BE2C (cell line): ENCODE measurements at regions not wholly inside any gene's neighbourhood (a gene's known extent, or its start where the extent isn't known, plus 50 kb on each side); places are given as distances from the start of the nearest gene placed in this dataset.
A peak's percentile ranks its signal among the peaks of the same experiment; 100 is the strongest.

Source experiments
- DNase-seq: peaks from one replicate; pipeline ENCODE4 v3.0.0-alpha.2; 2020
- H3K27me3 ChIP-seq: fragments of 250-450 bp; sonication (Bioruptor Pico); 2 replicates; pipeline ENCODE4 v1.5.1; 2020; ENCODE audit warnings: mild to moderate bottlenecking
- H3K36me3 ChIP-seq: fragments of 250-450 bp; sonication (Bioruptor Pico); 2 replicates; pipeline ENCODE4 v1.5.1; 2020; ENCODE audit warnings: mild to moderate bottlenecking
- H3K4me1 ChIP-seq: fragments of 250-450 bp; sonication (Bioruptor Pico); 2 replicates; pipeline ENCODE4 v1.5.1; 2020
- H3K4me3 ChIP-seq: 2 replicates; pipeline ENCODE4 v1.5.1; 2011; ENCODE audit warnings: low read depth, low read length
- H3K9me3 ChIP-seq: fragments of 250-450 bp; sonication (Bioruptor Pico); 2 replicates; pipeline ENCODE4 v1.5.1; 2020
- CTCF ChIP-seq: IDR thresholded peaks from 2 replicates; pipeline ENCODE4 v1.5.1; 2012; ENCODE audit warnings: mild to moderate bottlenecking, low read depth, low read length

GRCh38 chr1:38787041-38787440 is 72.5 kb downstream of the RRAGC start:
- no peaks in the 10 kb centered on the region for H3K27me3 ChIP-seq
- H3K36me3 ChIP-seq: no peaks in the 10 kb centered on the region
- DNase-seq: no peak
- H3K4me3 ChIP-seq: no peak overlapping the region
- TF ChIP-seq CTCF: no peak
- H3K9me3 ChIP-seq: no peaks in the 10 kb centered on the region
- peaks cover 5% of the 10 kb centered on the region; the same call in 1 of the 2 replicates for H3K4me1 ChIP-seq

- TF ChIP-seq CTCF: no peak
- no peak for DNase-seq
- H3K9me3 ChIP-seq: no peaks in the 10 kb centered on the region
- no peaks in the 10 kb centered on the region for H3K27me3 ChIP-seq
- no peak overlapping the region for H3K4me3 ChIP-seq
- no peaks in the 10 kb centered on the region for H3K36me3 ChIP-seq
- H3K4me1 ChIP-seq: peaks cover 5% of the 10 kb centered on the region; the same call in 1 of the 2 replicates
Observed at GRCh38 chr1:38786040-38786436, 73.5 kb downstream of the RRAGC start.

GRCh38 chr1:38785285-38786039 is 74.1 kb downstream of the RRAGC start:
- no peak overlapping the region for H3K4me3 ChIP-seq
- no peaks in the 10 kb centered on the region for H3K36me3 ChIP-seq
- DNase-seq: peak; percentile 12
- H3K4me1 ChIP-seq: peaks cover 5% of the 10 kb centered on the region; the same call in 1 of the 2 replicates
- H3K9me3 ChIP-seq: no peaks in the 10 kb centered on the region
- H3K27me3 ChIP-seq: no peaks in the 10 kb centered on the region
- no peak for TF ChIP-seq CTCF

GRCh38 chr1:38784452-38785284 is 74.9 kb downstream of the RRAGC start:
- H3K36me3 ChIP-seq: no peaks in the 10 kb centered on the region
- no peak overlapping the region for H3K4me3 ChIP-seq
- no peaks in the 10 kb centered on the region for H3K9me3 ChIP-seq
- TF ChIP-seq CTCF: no peak
- no peaks in the 10 kb centered on the region for H3K27me3 ChIP-seq
- H3K4me1 ChIP-seq: peaks cover 5% of the 10 kb centered on the region; the same call in 1 of the 2 replicates
- DNase-seq: no peak

- TF ChIP-seq CTCF: peak; percentile 16; the same call in 1 of the 2 replicates
- Histone ChIP-seq H3K27me3 (no peaks in the 10 kb centered on the region), H3K4me3 (peak overlapping the region; percentile 49), H3K9me3 (no peaks in the 10 kb centered on the region), H3K36me3 (no peaks in the 10 kb centered on the region), H3K4me1 (no peaks in the 10 kb centered on the region)
- DNase-seq: peak; percentile 58
Observed at GRCh38 chr1:38783640-38784229, 75.8 kb downstream of the RRAGC start.
